Stomach (tissue), 4 donors: ENCODE measurements at regions not wholly inside any gene's neighbourhood (a gene's known extent, or its start where the extent isn't known, plus 50 kb on each side); places are given as distances from the start of the nearest gene placed in this dataset.

Experiments used
- POLR2AphosphoS5 ChIP-seq, 3 donors: sonication (generic); formaldehyde crosslinking; IDR thresholded peaks; one replicate each; pipeline ENCODE4 v1.6.1; 2016; ENCODE audit warnings: antibody characterized with exemption in 3 of 3
- TF ChIP-seq, protein P1 (sequence below), 7 experiments: fragments of 450-650 bp in 4 of 7; fragments of 200-600 bp in 3 of 7; sonication (generic) in 3 of 7; IDR thresholded peaks; one replicate each; pipeline ENCODE4 v1.5.1; 2016 to 2019; ENCODE audit warnings: antibody characterized with exemption in 7 of 7, control low read depth in 2 of 7, mild to moderate bottlenecking in 1 of 7

DNA sequence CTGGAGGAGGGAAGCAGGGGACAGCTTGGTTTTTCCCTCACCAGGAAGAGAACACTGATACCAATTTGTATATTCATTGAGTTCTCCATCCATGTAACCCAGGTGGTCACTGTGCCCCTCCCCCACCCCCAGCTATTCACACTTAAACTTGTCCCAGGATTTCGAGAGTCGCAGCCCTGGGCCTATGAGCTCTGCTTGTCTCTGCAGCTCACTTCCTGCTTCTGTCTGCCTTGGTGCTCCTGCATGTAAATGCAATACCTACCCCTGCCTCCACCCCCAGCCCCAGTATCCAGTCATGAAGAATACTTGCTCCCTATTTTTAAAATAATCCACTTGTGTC, 452.2 kb downstream of the BCL11B start:
- TF ChIP-seq, protein P1, sequence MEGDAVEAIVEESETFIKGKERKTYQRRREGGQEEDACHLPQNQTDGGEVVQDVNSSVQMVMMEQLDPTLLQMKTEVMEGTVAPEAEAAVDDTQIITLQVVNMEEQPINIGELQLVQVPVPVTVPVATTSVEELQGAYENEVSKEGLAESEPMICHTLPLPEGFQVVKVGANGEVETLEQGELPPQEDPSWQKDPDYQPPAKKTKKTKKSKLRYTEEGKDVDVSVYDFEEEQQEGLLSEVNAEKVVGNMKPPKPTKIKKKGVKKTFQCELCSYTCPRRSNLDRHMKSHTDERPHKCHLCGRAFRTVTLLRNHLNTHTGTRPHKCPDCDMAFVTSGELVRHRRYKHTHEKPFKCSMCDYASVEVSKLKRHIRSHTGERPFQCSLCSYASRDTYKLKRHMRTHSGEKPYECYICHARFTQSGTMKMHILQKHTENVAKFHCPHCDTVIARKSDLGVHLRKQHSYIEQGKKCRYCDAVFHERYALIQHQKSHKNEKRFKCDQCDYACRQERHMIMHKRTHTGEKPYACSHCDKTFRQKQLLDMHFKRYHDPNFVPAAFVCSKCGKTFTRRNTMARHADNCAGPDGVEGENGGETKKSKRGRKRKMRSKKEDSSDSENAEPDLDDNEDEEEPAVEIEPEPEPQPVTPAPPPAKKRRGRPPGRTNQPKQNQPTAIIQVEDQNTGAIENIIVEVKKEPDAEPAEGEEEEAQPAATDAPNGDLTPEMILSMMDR (IDR thresholded peaks at IDR 0.05), result no peak
- no peak for TF ChIP-seq POLR2AphosphoS5 (IDR thresholded peaks at IDR 0.05)
